ENCODE measurements at regions not wholly inside any gene's neighbourhood (a gene's known extent, or its start where the extent isn't known, plus 50 kb on each side); places are given as distances from the start of the nearest gene placed in this dataset.
A peak's percentile ranks its signal among the peaks of the same experiment; 100 is the strongest.

DNA sequence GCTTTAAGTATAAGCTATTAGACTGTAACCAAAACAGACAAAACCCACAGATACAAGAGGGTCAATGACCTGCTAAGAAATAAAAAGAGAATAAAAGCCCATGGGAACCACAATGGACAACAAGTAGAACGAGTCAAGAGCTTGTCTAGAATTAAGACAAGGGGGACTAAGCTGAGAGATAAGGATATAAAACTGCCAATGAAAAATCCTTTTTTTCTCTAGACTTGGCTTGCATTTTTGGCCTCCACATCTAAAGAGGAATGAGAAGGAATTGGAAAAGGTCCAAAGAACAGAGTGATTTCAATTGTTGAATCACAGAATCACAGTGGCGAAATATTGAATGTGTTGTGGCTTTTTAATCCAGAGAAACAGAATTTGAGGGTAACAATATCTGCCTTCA lies 135.7 kb downstream of the QDPR start:
- peak; percentile 75 for DNase-seq (ENCODE audit: low read depth)
- Histone ChIP-seq H3K9ac (ENCODE audit: low read length) (no peak overlapping the region), H3K36me3 (ENCODE audit: control insufficient read depth, insufficient read depth, low read length, severe bottlenecking) (no peaks in the 10 kb centered on the region), H3K4me1 (ENCODE audit: control insufficient read depth, insufficient read depth, low read length) (peaks cover 14% of the 10 kb centered on the region), H3K4me3 (ENCODE audit: low read length) (no peak overlapping the region), H3K9me3 (ENCODE audit: control insufficient read depth, low read length) (no peaks in the 10 kb centered on the region), H3K27me3 (replicated peaks; ENCODE audit: control insufficient read depth, insufficient read depth, low read length) (no peaks in the 10 kb centered on the region)

DNA sequence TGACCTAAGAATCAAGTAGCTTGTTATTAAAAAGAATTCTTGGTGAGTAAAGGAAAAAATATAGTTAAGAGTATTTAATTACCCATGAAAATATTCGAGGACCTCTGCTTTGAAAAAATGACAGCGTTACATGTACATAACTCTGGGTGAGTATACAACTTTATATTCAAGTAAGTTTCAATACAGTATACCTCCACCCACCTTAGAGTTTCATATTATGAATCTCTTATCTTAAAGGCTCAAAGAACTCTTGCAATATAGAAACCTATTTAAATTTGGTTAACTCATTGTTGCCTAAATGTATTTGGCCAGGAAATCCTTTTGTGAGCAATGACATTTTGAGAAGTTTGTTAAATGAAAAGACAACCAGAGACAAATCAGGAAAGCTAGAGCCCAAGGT lies 138.2 kb downstream of the QDPR start:
- H3K9ac ChIP-seq (ENCODE audit: low read length), result no peak overlapping the region
- H3K9me3 ChIP-seq (ENCODE audit: control insufficient read depth, low read length), result no peaks in the 10 kb centered on the region
- DNase-seq (ENCODE audit: low read depth), result no peak
- no peak overlapping the region for H3K4me3 ChIP-seq (ENCODE audit: low read length)
- no peaks in the 10 kb centered on the region for H3K27me3 ChIP-seq (replicated peaks; ENCODE audit: control insufficient read depth, insufficient read depth, low read length)
- H3K36me3 ChIP-seq (ENCODE audit: control insufficient read depth, insufficient read depth, low read length, severe bottlenecking), result no peaks in the 10 kb centered on the region
- H3K4me1 ChIP-seq (ENCODE audit: control insufficient read depth, insufficient read depth, low read length), result peaks cover 14% of the 10 kb centered on the region

DNA sequence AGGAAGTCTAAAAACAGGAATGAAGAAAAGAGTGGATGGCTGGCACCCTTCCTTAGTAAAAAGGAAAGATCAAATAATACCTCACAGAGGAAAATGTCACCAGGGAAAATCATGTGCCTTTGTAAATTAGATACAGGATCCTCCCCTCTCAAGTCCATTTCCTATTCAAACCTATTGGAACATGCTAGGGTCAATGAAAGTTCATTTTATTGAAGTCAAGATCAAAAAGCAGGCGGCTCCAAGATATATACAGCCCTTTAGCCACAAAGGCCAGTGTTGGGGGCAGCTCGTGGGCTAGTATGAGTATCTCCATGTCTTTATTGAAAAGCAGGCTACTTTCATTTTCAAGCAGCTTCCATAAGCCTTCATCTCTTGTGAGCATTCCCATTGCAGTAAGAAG lies 141.1 kb downstream of the QDPR start:
- peaks cover 8% of the 10 kb centered on the region for H3K4me1 ChIP-seq (ENCODE audit: control insufficient read depth, insufficient read depth, low read length)
- H3K27me3 ChIP-seq (replicated peaks; ENCODE audit: control insufficient read depth, insufficient read depth, low read length), result no peaks in the 10 kb centered on the region
- no peak for DNase-seq (ENCODE audit: low read depth)
- H3K9me3 ChIP-seq (ENCODE audit: control insufficient read depth, low read length), result no peaks in the 10 kb centered on the region
- H3K36me3 ChIP-seq (ENCODE audit: control insufficient read depth, insufficient read depth, low read length, severe bottlenecking), result no peaks in the 10 kb centered on the region
- no peak overlapping the region for H3K9ac ChIP-seq (ENCODE audit: low read length)
- H3K4me3 ChIP-seq (ENCODE audit: low read length), result no peak overlapping the region

DNA sequence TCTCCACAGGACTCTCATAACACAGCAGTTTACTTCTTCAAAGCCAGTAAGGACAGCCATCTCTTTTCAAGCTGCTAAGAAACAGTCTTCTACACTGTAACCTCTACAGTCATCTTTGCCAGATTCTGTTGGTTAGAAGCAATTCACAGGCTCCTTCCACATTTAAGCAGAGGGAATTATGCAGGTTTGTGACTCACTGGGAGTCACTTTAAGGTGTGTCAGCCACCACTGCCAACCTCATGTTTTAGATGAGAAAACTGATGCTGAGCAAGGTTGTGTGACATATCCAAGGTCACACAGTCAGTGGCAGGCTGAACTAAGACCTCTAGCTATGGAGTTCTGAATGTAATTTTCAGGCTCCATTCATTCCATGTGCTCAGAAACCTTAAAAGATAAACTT lies 143.5 kb downstream of the QDPR start:
- Histone ChIP-seq H3K4me3 (ENCODE audit: low read length) (no peak overlapping the region), H3K4me1 (ENCODE audit: control insufficient read depth, insufficient read depth, low read length) (peaks cover 7% of the 10 kb centered on the region), H3K36me3 (ENCODE audit: control insufficient read depth, insufficient read depth, low read length, severe bottlenecking) (no peaks in the 10 kb centered on the region), H3K9me3 (ENCODE audit: control insufficient read depth, low read length) (no peaks in the 10 kb centered on the region), H3K9ac (ENCODE audit: low read length) (no peak overlapping the region), H3K27me3 (replicated peaks; ENCODE audit: control insufficient read depth, insufficient read depth, low read length) (peaks cover 13% of the 10 kb centered on the region)
- no peak for DNase-seq (ENCODE audit: low read depth)

DNA sequence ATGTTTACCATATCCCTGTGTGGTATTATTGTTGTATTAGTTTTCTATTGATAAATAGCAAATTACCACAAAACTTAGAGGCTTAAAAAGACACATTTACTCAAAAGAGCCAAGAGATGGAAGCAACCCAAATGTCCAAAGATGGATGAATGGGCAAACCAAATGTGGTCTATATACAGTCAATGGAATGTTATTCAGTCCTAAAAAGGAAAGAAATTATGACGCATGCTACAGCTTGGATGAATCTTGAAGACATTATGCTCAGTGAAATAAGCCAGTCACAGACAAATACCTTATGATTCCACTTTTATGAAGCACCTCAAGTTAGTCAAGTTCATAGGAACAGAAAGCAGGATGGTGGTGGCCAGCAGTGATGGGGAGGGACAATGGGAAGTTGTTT lies 144.7 kb downstream of the QDPR start:
- Histone ChIP-seq H3K9ac (ENCODE audit: low read length) (no peak overlapping the region), H3K4me3 (ENCODE audit: low read length) (no peak overlapping the region), H3K4me1 (ENCODE audit: control insufficient read depth, insufficient read depth, low read length) (peaks cover 7% of the 10 kb centered on the region), H3K9me3 (ENCODE audit: control insufficient read depth, low read length) (no peaks in the 10 kb centered on the region), H3K27me3 (replicated peaks; ENCODE audit: control insufficient read depth, insufficient read depth, low read length) (peaks cover 13% of the 10 kb centered on the region), H3K36me3 (ENCODE audit: control insufficient read depth, insufficient read depth, low read length, severe bottlenecking) (no peaks in the 10 kb centered on the region)
- DNase-seq (ENCODE audit: low read depth), result no peak

DNA sequence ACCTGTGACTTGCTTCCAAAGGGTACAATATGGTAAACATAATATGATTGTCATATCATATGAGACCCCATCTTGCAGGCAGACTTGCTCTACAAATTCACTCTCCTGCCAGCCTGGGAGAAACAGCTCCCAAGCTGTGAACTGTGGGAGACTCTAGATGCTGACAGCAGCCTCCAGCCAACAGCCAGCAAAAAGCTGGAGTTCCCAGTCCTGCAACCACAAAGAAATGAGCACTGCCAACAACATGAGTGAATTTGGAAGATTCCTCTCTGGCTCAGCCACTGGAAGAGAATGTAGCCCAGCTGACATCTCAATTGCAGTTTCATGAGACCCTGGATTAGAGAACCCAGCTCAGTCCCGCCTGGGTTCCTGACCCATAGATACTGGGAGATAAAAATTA lies 145.4 kb downstream of the QDPR start:
- peaks cover 7% of the 10 kb centered on the region for H3K4me1 ChIP-seq (ENCODE audit: control insufficient read depth, insufficient read depth, low read length)
- H3K9ac ChIP-seq (ENCODE audit: low read length), result no peak overlapping the region

DNA sequence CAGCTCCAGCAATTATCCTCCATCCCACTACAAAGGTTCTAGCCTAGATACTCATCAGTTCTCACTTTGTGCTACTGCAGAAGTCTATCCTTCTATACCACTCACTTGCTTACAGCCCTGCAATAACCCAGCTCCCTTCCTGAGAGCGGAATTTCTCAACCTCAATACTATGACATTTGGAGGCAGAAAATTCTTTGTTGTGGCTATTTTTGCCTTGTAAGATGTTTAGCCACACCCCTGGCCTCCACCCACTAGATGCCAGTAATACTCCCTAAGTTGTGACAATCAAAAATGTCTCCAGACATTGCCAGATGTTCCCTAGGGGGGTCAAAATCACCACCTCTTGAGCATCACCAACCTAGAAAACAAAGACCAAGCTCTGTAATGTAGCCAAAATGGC lies 149.5 kb downstream of the QDPR start:
- Histone ChIP-seq H3K27me3 (replicated peaks; ENCODE audit: control insufficient read depth, insufficient read depth, low read length) (peaks cover 17% of the 10 kb centered on the region), H3K9ac (ENCODE audit: low read length) (no peak overlapping the region), H3K9me3 (ENCODE audit: control insufficient read depth, low read length) (peaks cover 4% of the 10 kb centered on the region), H3K4me1 (ENCODE audit: control insufficient read depth, insufficient read depth, low read length) (peaks cover 7% of the 10 kb centered on the region), H3K4me3 (ENCODE audit: low read length) (no peak overlapping the region), H3K36me3 (ENCODE audit: control insufficient read depth, insufficient read depth, low read length, severe bottlenecking) (no peaks in the 10 kb centered on the region)
- DNase-seq (ENCODE audit: low read depth), result no peak

More for the DNA sequence above, 145.4 kb downstream of the QDPR start:
- no peak overlapping the region for H3K4me3 ChIP-seq (ENCODE audit: low read length)
- H3K9me3 ChIP-seq (ENCODE audit: control insufficient read depth, low read length), result no peaks in the 10 kb centered on the region
- DNase-seq (ENCODE audit: low read depth), result no peak
- H3K36me3 ChIP-seq (ENCODE audit: control insufficient read depth, insufficient read depth, low read length, severe bottlenecking), result no peaks in the 10 kb centered on the region
- peaks cover 14% of the 10 kb centered on the region for H3K27me3 ChIP-seq (replicated peaks; ENCODE audit: control insufficient read depth, insufficient read depth, low read length)

DNA sequence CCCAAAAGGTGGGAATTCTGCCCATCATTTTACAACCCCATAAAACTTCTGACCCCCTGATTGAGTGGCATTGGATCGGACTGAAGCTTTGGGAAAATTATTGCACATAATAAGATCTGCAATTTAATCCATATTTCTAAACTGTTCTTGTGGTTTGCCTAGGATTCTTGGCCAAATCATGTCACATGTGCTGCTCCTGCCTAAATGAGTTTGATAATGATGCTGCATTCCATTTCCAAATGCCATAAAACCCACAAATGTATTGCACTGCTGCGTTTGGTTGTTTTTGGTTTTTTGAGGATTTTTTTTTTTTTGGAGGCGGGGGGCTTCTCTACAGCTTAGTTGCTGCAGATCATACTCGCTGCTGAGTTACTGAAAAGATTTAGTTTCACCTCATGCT lies 153.6 kb downstream of the QDPR start:
- peaks cover 21% of the 10 kb centered on the region for H3K9me3 ChIP-seq (ENCODE audit: control insufficient read depth, low read length)
- no peaks in the 10 kb centered on the region for H3K4me1 ChIP-seq (ENCODE audit: control insufficient read depth, insufficient read depth, low read length)
- peak; percentile 64 for DNase-seq (ENCODE audit: low read depth)
- H3K36me3 ChIP-seq (ENCODE audit: control insufficient read depth, insufficient read depth, low read length, severe bottlenecking), result no peaks in the 10 kb centered on the region
- no peak overlapping the region for H3K4me3 ChIP-seq (ENCODE audit: low read length)
- H3K27me3 ChIP-seq (replicated peaks; ENCODE audit: control insufficient read depth, insufficient read depth, low read length), result peaks cover 13% of the 10 kb centered on the region
- H3K9ac ChIP-seq (ENCODE audit: low read length), result no peak overlapping the region

DNA sequence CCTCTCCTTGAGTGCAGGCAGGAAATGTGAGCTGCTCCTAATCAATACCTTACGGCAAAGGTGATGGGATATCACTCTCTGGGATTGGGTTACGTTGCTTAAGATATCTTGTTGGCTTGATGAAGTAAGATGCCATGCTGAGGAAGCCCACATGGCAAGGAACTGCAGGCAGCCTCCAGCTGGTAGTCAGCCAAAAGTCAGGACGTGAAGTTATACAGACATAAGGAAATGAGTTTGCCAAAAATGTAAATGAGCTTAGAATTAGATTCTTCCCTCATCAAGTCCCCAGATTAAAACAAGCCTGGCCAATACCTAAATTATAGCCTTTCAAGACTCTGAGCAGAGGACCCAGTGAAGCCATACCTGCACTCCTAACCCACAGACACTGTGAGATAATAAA lies 155.0 kb downstream of the QDPR start:
- no peak overlapping the region for H3K4me3 ChIP-seq (ENCODE audit: low read length)
- H3K9ac ChIP-seq (ENCODE audit: low read length), result no peak overlapping the region
- H3K4me1 ChIP-seq (ENCODE audit: control insufficient read depth, insufficient read depth, low read length), result no peaks in the 10 kb centered on the region
- peak; percentile 1 for DNase-seq (ENCODE audit: low read depth)
- peaks cover 21% of the 10 kb centered on the region for H3K9me3 ChIP-seq (ENCODE audit: control insufficient read depth, low read length)
- peaks cover 13% of the 10 kb centered on the region for H3K27me3 ChIP-seq (replicated peaks; ENCODE audit: control insufficient read depth, insufficient read depth, low read length)
- H3K36me3 ChIP-seq (ENCODE audit: control insufficient read depth, insufficient read depth, low read length, severe bottlenecking), result no peaks in the 10 kb centered on the region

DNA sequence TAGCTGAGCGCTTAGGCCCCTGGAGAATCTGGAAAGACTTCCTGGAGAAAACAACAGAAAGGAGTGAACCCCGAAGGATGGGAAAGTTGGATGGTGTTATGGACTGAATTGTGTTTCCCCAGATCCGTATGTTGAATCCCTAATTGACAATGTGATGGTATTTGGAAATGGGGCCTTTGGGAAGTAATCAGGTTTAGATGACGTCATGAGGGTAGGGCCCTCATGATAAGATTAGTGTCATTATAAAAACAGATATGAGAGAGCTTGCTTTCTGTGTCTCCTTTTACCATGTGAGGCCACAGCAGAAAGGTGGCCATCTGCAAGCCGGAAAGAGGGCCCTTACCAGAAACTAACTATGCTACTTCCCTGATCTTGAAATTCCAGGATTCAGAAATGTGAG lies 159.5 kb downstream of the QDPR start:
- Histone ChIP-seq H3K4me1 (ENCODE audit: control insufficient read depth, insufficient read depth, low read length) (no peaks in the 10 kb centered on the region), H3K9ac (ENCODE audit: low read length) (no peak overlapping the region), H3K27me3 (replicated peaks; ENCODE audit: control insufficient read depth, insufficient read depth, low read length) (peaks cover 9% of the 10 kb centered on the region), H3K36me3 (ENCODE audit: control insufficient read depth, insufficient read depth, low read length, severe bottlenecking) (no peaks in the 10 kb centered on the region), H3K4me3 (ENCODE audit: low read length) (no peak overlapping the region), H3K9me3 (ENCODE audit: control insufficient read depth, low read length) (peaks cover 23% of the 10 kb centered on the region)
- DNase-seq (ENCODE audit: low read depth), result no peak

DNA sequence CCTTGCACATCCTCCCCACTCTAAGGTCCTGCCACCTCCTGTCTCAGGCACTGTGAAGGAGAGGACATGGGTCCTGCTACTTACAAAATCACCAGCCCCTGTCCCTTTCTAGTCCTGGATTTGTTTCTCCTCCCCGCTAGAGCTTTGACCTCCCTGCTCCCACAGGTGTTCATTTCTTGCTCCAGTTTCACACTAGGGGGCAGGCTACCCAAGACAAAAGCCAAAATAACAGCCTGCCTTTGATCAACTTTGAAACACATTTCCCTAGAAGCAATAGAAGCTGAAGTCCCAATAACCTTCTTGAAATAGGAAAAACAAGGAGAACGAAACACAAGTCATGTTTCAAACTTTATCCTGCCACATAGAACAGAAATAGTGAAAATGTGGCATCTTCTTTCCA lies 164.4 kb downstream of the QDPR start:
- H3K36me3 ChIP-seq (ENCODE audit: control insufficient read depth, insufficient read depth, low read length, severe bottlenecking), result no peaks in the 10 kb centered on the region
- no peaks in the 10 kb centered on the region for H3K4me1 ChIP-seq (ENCODE audit: control insufficient read depth, insufficient read depth, low read length)
- peak; percentile 64 for DNase-seq (ENCODE audit: low read depth)
- H3K9me3 ChIP-seq (ENCODE audit: control insufficient read depth, low read length), result peaks cover 7% of the 10 kb centered on the region
- H3K4me3 ChIP-seq (ENCODE audit: low read length), result no peak overlapping the region
- no peak overlapping the region for H3K9ac ChIP-seq (ENCODE audit: low read length)
- no peaks in the 10 kb centered on the region for H3K27me3 ChIP-seq (replicated peaks; ENCODE audit: control insufficient read depth, insufficient read depth, low read length)

DNA sequence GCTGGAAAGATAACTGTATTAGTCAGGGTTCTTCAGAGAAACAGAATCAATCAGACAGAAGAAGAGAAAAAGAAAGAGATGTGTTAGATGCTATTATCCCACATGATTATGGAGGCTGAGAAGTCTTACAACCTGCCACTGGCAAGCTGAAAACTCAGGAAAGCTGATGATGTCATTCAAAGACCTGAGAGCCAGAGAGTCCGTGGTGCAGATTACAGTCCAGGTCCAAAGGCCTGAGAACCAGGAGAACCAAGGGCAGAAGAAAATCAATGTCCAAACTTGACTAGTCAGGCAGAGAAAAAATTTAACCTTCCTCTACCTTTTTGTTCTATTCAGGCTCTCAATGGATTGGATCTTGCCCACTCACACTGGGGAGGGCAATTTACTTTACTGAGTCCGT lies 172.5 kb downstream of the QDPR start:
- no peaks in the 10 kb centered on the region for H3K4me1 ChIP-seq (ENCODE audit: control insufficient read depth, insufficient read depth, low read length)
- H3K9me3 ChIP-seq (ENCODE audit: control insufficient read depth, low read length), result no peaks in the 10 kb centered on the region
- H3K4me3 ChIP-seq (ENCODE audit: low read length), result no peak overlapping the region
- peaks cover 3% of the 10 kb centered on the region for H3K27me3 ChIP-seq (replicated peaks; ENCODE audit: control insufficient read depth, insufficient read depth, low read length)
- no peak overlapping the region for H3K9ac ChIP-seq (ENCODE audit: low read length)
- no peaks in the 10 kb centered on the region for H3K36me3 ChIP-seq (ENCODE audit: control insufficient read depth, insufficient read depth, low read length, severe bottlenecking)
- no peak for DNase-seq (ENCODE audit: low read depth)
